GM12878 (cell line): ENCODE measurements at regions not wholly inside any gene's neighbourhood (a gene's known extent, or its start where the extent isn't known, plus 50 kb on each side); places are given as distances from the start of the nearest gene placed in this dataset.

Experiments used
- CBFB ChIP-seq: IDR thresholded peaks from 2 replicates; pipeline ENCODE4 v1.6.1; 2016; ENCODE audit warnings: antibody characterized with exemption, low read depth
- CHD4 ChIP-seq: fragments of 200-600 bp; sonication (generic); IDR thresholded peaks from 2 replicates; pipeline ENCODE4 v1.6.1; 2016; ENCODE audit warnings: mild to moderate bottlenecking
- CUX1 ChIP-seq: IDR thresholded peaks from 2 replicates; pipeline ENCODE4 v1.6.1; 2012; ENCODE audit warnings: improper control_type of control experiment, low read depth, low read length; ENCODE audit not compliant: insufficient replicate concordance
- EP300 ChIP-seq, 2 experiments: fragments of 150-350 bp in 1 of 2; IDR thresholded peaks; 2 replicates each; pipeline ENCODE4 v1.6.1; 2011 to 2012; ENCODE audit warnings: low read depth in 2 of 2, low read length in 2 of 2, borderline replicate concordance in 1 of 2, improper control_type of control experiment in 1 of 2, inconsistent platforms in 1 of 2; ENCODE audit not compliant: control insufficient read depth in 1 of 2
- HDAC6 ChIP-seq: fragments of 200-600 bp; sonication (generic); IDR thresholded peaks from one replicate; pipeline ENCODE4 v1.8.0; 2017; ENCODE audit warnings: antibody characterized with exemption; ENCODE audit not compliant: unreplicated experiment
- MYB ChIP-seq: fragments of 150-350 bp; IDR thresholded peaks from 2 replicates; pipeline ENCODE4 v1.6.1; 2014; ENCODE audit warnings: mild to moderate bottlenecking, low read depth, low read length, borderline replicate concordance
- NKRF ChIP-seq: fragments of 450-650 bp; conservative IDR thresholded peaks from 2 replicates; pipeline ENCODE4 v1.6.1; 2017; ENCODE audit warnings: mild to moderate bottlenecking, moderate library complexity
- NR2C2 ChIP-seq: IDR thresholded peaks from 2 replicates; pipeline ENCODE4 v1.6.1; 2011; ENCODE audit warnings: borderline replicate concordance, low read depth; ENCODE audit not compliant: control insufficient read depth, insufficient read length
- NR2F1 ChIP-seq: fragments of 450-650 bp; conservative IDR thresholded peaks from 2 replicates; pipeline ENCODE4 v1.6.1; 2017; ENCODE audit warnings: mild to moderate bottlenecking
- RAD51 ChIP-seq: fragments of 450-650 bp; IDR thresholded peaks from 2 replicates; pipeline ENCODE4 v1.6.1; 2016; ENCODE audit warnings: moderate library complexity, mild to moderate bottlenecking, inconsistent platforms
- RELB ChIP-seq: fragments of 450-650 bp; IDR thresholded peaks from 2 replicates; pipeline ENCODE4 v1.6.1; 2017; ENCODE audit warnings: low read depth, mild to moderate bottlenecking, moderate library complexity
- REST ChIP-seq: IDR thresholded peaks from 2 replicates; pipeline ENCODE4 v1.6.1; 2012; ENCODE audit warnings: mild to moderate bottlenecking, low read depth, low read length
- SMAD5 ChIP-seq: IDR thresholded peaks from 2 replicates; pipeline ENCODE4 v1.6.1; 2016; ENCODE audit warnings: antibody characterized with exemption, low read depth
- USF1 ChIP-seq: IDR thresholded peaks from 2 replicates; pipeline ENCODE4 v1.6.1; 2011; ENCODE audit warnings: borderline replicate concordance, low read depth, mild to moderate bottlenecking, moderate library complexity, mixed read lengths, low read length; ENCODE audit not compliant: insufficient read depth; ENCODE audit errors: extremely low read length
- ZNF217 ChIP-seq: fragments of 450-650 bp; IDR thresholded peaks from 2 replicates; pipeline ENCODE4 v1.6.1; 2017; ENCODE audit warnings: antibody characterized with exemption, mild to moderate bottlenecking
- ZNF274 ChIP-seq: IDR thresholded peaks from one replicate; pipeline ENCODE4 v1.8.0; 2011; ENCODE audit not compliant: insufficient read length, insufficient read depth

- TF ChIP-seq MYB (no peak), EP300 (IDR thresholded peaks at IDR 0.05; ENCODE audit: borderline replicate concordance in 1 of 2, control insufficient read depth in 1 of 2, low read depth in 2 of 2, low read length in 2 of 2) (peak; percentile 56 to 58; a peak in 3 of 4 replicates), RAD51 (peak; percentile 15; the same call in 1 of the 2 replicates), ZNF274 (no peak), USF1 (no peak), REST (no peak), SMAD5 (no peak), RELB (peak; percentile 98), CUX1 (no peak), ZNF217 (no peak), NKRF (no peak), CHD4 (no peak), HDAC6 (no peak), NR2C2 (no peak), CBFB (no peak), NR2F1 (peak; percentile 77)
Measured at GRCh38 chr9:107751567-107752210, 262.1 kb upstream of the KLF4 start (continued).
